Kidney (tissue), 13 donors: ENCODE measurements at regions not wholly inside any gene's neighbourhood (a gene's known extent, or its start where the extent isn't known, plus 50 kb on each side); places are given as distances from the start of the nearest gene placed in this dataset.

Experiments
- DNase-seq, 5 donors: peaks; one replicate each; pipeline ENCODE4 v3.0.0-alpha.2; 2013 to 2020
- FAIRE-seq: peaks from 2 replicates; lab custom pipeline; 2012; peaks lifted over from hg19 to GRCh38; lab: Jason Lieb, UNC
- H3K27ac ChIP-seq, 2 donors: one replicate each; pipeline ENCODE4 v1.7.0; 2013; ENCODE audit warnings: low read depth in 2 of 2, low read length in 2 of 2, inconsistent platforms in 1 of 2
- H3K27me3 ChIP-seq: one replicate; pipeline ENCODE4 v1.7.1; 2013; ENCODE audit warnings: low read length, inconsistent platforms; ENCODE audit not compliant: control insufficient read depth, insufficient read depth
- H3K36me3 ChIP-seq, 3 donors: one replicate each; pipeline versions ENCODE4 v1.7.0 to v1.7.1; 2013; ENCODE audit warnings: low read length in 3 of 3, control low read depth in 1 of 3, inconsistent platforms in 1 of 3; ENCODE audit not compliant: insufficient read depth in 3 of 3, control insufficient read depth in 2 of 3
- H3K4me1 ChIP-seq, 3 donors: one replicate each; pipeline versions ENCODE4 v1.7.0 to v1.7.1; 2013; ENCODE audit warnings: low read length in 3 of 3, inconsistent platforms in 1 of 3, low read depth in 1 of 3; ENCODE audit not compliant: control insufficient read depth in 2 of 3, insufficient read depth in 2 of 3
- H3K4me3 ChIP-seq, 3 donors: one replicate each; pipeline versions ENCODE4 v1.7.0 to v1.8.1; 2013; ENCODE audit warnings: low read length in 3 of 3, control low read depth in 1 of 3, inconsistent platforms in 1 of 3
- H3K9ac ChIP-seq, 3 donors: one replicate each; pipeline versions ENCODE4 v1.7.0 to v1.7.1; 2013; ENCODE audit warnings: low read length in 3 of 3, control low read depth in 1 of 3, inconsistent platforms in 1 of 3
- H3K9me3 ChIP-seq, 3 donors: one replicate each; pipeline versions ENCODE4 v1.7.0 to v1.7.1; 2013; ENCODE audit warnings: low read length in 3 of 3, control low read depth in 1 of 3, inconsistent platforms in 1 of 3; ENCODE audit not compliant: control insufficient read depth in 2 of 3, insufficient read depth in 1 of 3
- CTCF ChIP-seq: IDR thresholded peaks from 3 replicates; pipeline ENCODE4 v1.5.1; 2012; ENCODE audit warnings: mild to moderate bottlenecking, moderate library complexity, borderline replicate concordance; ENCODE audit not compliant: insufficient read depth; ENCODE audit errors: extremely low read depth
- intact Hi-C: fragments of 100-400 bp; cut with DNase I; formaldehyde crosslinking; loops from one replicate; pipeline ENCODE4 v1.11.1; 2022
- donor health status: control.
- donor health status: control.
- donor health status: control.
- donor health status: control.
- donor health status: control.
- donor health status: DM: yes; HTN: yes; CAD: no.
- donor health status: Normal renal cell carcinoma (clear cell type).

DNA sequence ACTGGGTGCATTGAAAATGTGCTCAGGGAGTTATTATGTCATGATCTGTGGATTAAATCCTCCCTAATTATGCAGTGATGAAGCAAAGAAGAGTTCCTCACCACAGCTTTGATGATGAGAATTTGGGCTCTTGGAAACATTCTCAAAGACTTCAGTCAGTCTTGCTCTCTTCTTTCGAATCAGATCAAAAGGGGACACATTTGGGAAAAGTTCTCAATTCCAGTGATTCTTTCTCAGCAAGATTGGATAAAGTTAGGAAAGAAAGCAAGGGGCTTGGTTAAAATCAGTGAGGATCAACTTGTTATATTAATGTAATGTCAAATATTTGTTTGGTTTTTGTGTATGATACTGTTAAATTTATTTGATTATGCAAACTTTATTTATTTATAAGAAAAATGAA is 411.3 kb upstream of the ACTBL2 start:
- no peak for TF ChIP-seq CTCF
- intact Hi-C loops, result no loop called here
- DNase-seq, result no peak
- no peak overlapping the region for H3K4me3 ChIP-seq
- no peak overlapping the region for H3K9ac ChIP-seq
- no peak overlapping the region for H3K27ac ChIP-seq
- no peaks in the 10 kb centered on the region for H3K4me1 ChIP-seq
- FAIRE-seq, result no peak
- no peaks in the 10 kb centered on the region for H3K9me3 ChIP-seq
- H3K27me3 ChIP-seq, result no peaks in the 10 kb centered on the region
- no peaks in the 10 kb centered on the region for H3K36me3 ChIP-seq

DNA sequence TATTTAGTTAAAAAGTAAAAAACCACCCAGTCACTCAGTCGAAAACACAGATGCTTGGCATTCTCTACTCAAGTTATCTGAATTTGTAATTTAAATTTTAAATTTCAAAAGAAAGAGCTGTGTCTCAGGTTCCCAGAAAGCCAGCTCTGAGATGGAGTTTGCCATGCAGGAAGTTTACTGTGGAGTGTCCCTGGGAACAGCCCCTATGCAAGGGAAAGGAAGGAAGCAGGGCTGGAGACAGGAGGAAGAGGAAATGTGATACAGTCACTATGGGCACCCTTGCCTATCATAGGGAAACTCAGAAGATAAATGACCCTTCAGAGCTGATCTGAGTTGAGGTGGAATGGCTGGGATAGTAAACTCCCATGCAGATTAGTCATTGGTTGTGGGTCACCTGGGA is 408.8 kb upstream of the ACTBL2 start:
- intact Hi-C loops, result no loop called here

GRCh38 chr5:57889558-57889957 is 406.9 kb upstream of the ACTBL2 start:
- no peaks in the 10 kb centered on the region for H3K36me3 ChIP-seq
- H3K4me1 ChIP-seq, result no peaks in the 10 kb centered on the region
- no peak overlapping the region for H3K9ac ChIP-seq
- no peak for FAIRE-seq
- H3K9me3 ChIP-seq, result no peaks in the 10 kb centered on the region
- intact Hi-C loops, result no loop called here
- no peak overlapping the region for H3K4me3 ChIP-seq
- H3K27me3 ChIP-seq, result no peaks in the 10 kb centered on the region
- DNase-seq, result peak in 2 of 5 donors; percentile 22 to 38
- peak; percentile 15 for TF ChIP-seq CTCF
- H3K27ac ChIP-seq, result no peak overlapping the region

More for the DNA sequence above, 408.8 kb upstream of the ACTBL2 start:
- no peaks in the 10 kb centered on the region for H3K27me3 ChIP-seq
- H3K9ac ChIP-seq, result no peak overlapping the region
- no peak for TF ChIP-seq CTCF
- FAIRE-seq, result no peak
- peak in 1 of 5 donors; percentile 11 for DNase-seq
- H3K4me1 ChIP-seq, result no peaks in the 10 kb centered on the region
- no peak overlapping the region for H3K4me3 ChIP-seq
- H3K9me3 ChIP-seq, result no peaks in the 10 kb centered on the region
- H3K36me3 ChIP-seq, result no peaks in the 10 kb centered on the region
- no peak overlapping the region for H3K27ac ChIP-seq

GRCh38 chr5:57887851-57888621 is 405.4 kb upstream of the ACTBL2 start:
- H3K4me1 ChIP-seq, result no peaks in the 10 kb centered on the region
- no peak overlapping the region for H3K4me3 ChIP-seq
- H3K9me3 ChIP-seq, result no peaks in the 10 kb centered on the region
- no peaks in the 10 kb centered on the region for H3K27me3 ChIP-seq
- intact Hi-C loops, result no loop called here
- no peak overlapping the region for H3K9ac ChIP-seq
- H3K27ac ChIP-seq, result no peak overlapping the region
- no peak for FAIRE-seq
- peak; percentile 46 for TF ChIP-seq CTCF
- H3K36me3 ChIP-seq, result no peaks in the 10 kb centered on the region
- DNase-seq, result peak in 4 of 5 donors; percentile 40 to 84 (median 66)
